Eye (tissue), 1 donor: ENCODE measurements at regions not wholly inside any gene's neighbourhood (a gene's known extent, or its start where the extent isn't known, plus 50 kb on each side); places are given as distances from the start of the nearest gene placed in this dataset.

Source experiments
- DNase-seq: peaks from one replicate; pipeline ENCODE4 v3.0.0-alpha.2; 2015

DNA sequence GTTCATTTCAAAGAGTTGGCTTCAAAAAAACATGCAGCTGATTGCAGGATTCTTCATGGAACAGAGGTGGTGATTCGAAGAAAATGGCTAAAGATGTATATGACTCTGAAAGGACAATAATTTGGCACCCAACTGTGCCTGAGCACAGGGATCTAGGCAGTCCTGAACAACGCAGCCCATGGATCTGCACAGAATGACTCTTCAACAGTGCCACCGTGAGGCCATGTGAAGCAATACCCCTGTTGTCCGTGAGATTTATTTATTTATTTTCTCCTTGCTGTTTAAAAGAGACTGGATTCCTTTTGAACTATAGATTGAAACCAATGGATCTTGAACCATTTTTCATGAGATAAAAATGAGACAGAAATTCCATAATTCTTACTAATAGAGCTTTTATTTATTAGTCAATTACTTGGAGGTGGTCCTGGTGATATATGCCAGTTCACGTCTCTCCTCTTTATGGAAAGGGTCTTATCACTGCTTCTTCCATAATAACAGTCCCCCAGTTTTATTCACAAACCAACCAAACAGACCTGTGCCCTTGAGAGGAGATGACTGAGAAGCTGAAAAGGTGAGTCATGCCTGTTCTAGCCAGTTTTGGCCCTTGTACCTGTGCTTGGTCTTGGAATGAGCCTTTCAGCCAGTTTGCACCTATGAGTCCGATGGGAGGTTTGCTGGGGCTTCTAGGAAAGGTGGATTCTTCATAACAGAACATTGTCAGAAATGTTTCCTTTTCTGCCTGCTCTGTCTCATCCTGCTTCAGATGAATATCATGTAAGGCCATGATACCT, 1598.3 kb downstream of the AACS start:
- DNase-seq = peak; percentile 22

DNA sequence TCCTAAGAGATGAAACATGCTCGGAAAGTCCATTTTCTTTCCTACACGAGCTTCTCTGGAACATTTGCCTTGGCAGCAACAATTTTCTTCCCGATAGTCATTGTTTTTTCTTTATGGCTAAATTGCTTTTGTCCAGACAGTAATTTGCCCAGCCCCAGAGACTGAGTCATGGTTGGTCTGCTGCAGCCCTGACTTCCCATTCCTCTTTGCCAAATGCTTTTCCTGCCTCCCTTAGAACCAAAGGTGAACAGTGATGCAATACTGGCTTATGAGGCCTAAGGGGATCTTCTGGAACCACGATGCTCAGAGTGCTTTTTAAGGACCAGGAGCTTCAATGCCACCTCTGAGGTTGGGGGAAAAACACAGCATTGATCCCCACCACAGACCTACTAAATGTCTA, 1599.6 kb upstream of the TMEM132C start:
- no peak for DNase-seq

DNA sequence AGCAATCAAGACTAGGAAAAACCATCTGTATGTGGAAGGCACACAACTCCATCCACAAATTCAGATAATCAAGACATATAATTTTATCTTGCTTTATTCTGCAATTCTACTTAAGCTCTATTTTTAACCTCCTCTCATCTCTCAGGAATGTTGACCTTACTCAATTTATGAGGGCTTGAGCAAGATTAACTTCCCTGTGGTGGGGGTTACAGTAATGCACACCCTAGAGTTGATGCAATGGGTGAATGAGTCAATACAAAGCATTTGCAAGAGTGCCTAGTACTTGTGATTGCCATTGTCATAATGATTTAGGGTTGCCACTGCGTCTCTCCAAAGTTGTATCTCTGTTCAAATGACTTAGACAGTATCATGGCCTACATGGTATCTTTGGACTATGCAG, 1598.4 kb upstream of the TMEM132C start:
- no peak for DNase-seq

GRCh38 chr12:126668961-126669360, 1598.0 kb upstream of the TMEM132C start:
- no peak for DNase-seq

GRCh38 chr12:126676434-126676833, 1590.5 kb upstream of the TMEM132C start:
- DNase-seq = peak; percentile 35

- peak; percentile 55 for DNase-seq
Observed at GRCh38 chr12:126681676-126682075, 1585.3 kb upstream of the TMEM132C start.

- no peak for DNase-seq
Observed at GRCh38 chr12:126684703-126685102, 1582.3 kb upstream of the TMEM132C start.

GRCh38 chr12:126685636-126686035, 1581.3 kb upstream of the TMEM132C start:
- no peak for DNase-seq

DNA sequence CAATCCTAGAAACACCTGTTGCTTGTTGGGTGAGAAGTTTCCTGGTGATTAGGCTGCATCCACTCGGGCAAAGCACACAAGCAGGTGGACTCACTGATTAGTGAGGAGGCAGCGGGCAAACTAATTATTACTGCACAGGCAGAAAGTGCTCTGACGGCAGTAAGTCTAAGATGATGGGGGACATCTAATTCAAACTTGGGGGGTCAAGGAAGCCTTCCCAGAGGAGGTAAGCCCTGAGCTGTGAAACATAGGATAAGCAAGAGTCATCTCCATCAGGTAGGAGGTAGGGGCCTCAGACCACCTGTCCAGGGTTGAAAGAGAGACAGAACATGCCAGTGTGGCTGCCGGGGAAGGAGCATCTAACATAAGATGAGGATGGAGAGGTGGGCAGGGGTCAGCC, 1578.4 kb upstream of the TMEM132C start:
- no peak for DNase-seq

- no peak for DNase-seq
Observed at GRCh38 chr12:126700096-126700495, 1566.9 kb upstream of the TMEM132C start.

- DNase-seq = no peak
Observed at GRCh38 chr12:126704609-126705008, 1562.4 kb upstream of the TMEM132C start.

DNA sequence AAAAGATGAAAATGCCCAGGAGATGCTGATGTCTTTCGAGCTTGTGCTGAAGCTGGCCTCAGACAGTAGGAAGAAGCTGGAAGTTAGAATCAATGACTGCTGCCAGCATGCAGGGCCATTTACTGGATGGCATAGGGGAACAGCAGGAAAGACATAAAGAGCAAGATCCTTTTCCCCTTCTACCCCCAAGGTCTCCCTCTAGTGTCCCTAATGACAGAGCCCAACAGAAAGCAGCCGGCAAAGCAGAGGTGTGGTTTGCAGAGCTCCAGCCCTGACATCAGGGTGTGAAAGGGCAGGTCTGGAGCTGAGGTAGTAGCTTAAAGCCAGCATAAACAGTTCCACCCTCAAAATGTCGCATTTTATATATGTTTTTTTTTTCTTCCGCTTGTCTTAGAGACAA, 1560.7 kb upstream of the TMEM132C start:
- no peak for DNase-seq

DNA sequence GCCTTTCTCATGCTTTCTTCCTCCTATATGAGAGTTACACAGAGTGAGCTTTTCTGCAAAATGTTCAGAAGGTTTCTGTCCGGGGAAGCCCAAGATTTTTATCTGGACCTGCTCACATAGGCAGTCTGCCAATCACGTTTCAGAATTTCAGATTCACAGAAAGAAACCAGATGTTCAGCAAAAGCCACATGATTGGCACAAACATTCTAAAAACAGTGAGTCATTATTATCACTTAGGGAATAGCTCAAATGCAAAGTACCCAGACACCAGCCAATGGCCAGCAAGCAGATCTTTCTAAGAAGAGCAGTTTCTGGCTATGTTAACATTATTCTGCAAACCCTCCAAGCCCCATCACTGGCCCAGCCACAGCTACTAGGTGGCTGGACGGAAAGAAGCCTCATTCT, 1558.5 kb upstream of the TMEM132C start:
- DNase-seq = peak; percentile 28

DNA sequence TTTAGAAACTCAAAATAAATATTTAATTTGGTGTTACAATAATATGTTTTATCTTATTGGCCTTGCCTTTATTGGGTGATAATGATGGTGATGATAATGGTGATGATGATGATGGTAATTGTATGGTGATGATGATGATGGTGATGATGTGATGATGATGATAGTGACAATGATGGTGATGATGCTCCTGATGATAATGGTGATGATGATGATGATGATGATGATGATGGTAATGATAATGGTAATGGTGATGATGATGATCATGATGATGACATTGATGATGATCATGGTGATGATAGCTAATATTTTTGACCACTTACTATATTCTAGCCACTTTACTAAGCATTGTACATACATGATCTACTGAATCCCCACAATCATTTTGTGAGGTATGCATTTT, 1548.6 kb upstream of the TMEM132C start:
- no peak for DNase-seq

GRCh38 chr12:126719912-126720705, 1546.9 kb upstream of the TMEM132C start:
- peak; percentile 72 for DNase-seq

GRCh38 chr12:126726481-126727217, 1540.3 kb upstream of the TMEM132C start:
- peak; percentile 49 for DNase-seq

GRCh38 chr12:126727218-126728075, 1539.5 kb upstream of the TMEM132C start:
- peak; percentile 34 for DNase-seq

GRCh38 chr12:126734296-126734695, 1532.7 kb upstream of the TMEM132C start:
- DNase-seq = no peak

GRCh38 chr12:126734710-126735109, 1532.3 kb upstream of the TMEM132C start:
- no peak for DNase-seq

DNA sequence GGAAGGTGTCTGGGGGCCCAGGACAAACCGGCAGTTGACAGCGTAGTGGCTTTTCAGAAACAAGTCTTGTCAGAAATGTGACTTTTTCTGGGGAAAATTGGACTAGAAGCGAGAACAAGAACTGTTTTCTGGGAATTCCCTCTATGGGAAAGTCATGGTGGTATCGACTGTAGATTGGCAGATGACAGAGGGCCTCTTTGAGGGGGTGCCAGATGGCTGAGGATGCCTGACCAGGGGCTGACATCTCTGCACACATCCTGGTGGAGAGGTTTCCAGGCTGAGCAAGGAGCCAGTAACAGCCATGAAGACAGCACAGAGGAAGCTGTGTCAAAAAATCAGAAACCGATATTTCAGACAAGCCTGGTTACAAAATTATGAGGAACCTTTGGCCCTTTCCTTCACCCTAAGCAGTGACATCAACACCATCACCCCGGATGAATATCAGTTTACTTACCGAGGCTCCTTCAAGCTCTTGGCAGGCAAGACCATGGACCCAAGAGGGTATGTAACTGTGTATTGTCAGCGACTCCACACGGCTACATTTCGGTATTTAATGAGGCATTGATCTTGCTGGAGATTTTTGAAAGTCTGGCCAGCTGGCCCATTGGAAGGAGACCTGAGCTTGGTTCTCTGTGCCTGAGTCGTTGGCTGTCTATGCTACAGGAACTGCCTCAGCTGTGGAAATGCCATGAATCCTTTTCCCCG, 1525.3 kb upstream of the TMEM132C start:
- DNase-seq = no peak

DNA sequence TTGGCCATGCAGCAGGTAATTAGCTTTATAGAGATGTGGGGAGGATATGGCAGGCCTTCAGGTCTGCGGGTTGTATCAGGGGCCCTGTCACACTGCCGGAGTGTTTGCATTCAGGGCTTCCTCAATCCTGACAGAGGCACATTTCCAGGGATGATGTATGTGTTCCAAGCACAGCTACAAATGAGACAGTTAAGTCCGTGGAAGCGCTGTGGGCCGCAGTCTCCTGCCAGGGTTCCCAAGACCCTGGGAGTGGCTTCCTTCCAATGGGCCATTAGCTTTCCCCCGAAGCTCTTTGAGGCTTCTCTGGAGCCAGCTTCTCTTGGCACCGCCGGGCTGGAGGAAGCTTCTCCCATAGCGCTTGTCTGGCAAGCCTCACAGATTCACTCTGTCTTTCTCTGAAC, 1524.7 kb upstream of the TMEM132C start:
- no peak for DNase-seq
